GM19351 (cell line): ENCODE measurements at regions not wholly inside any gene's neighbourhood (a gene's known extent, or its start where the extent isn't known, plus 50 kb on each side); places are given as distances from the start of the nearest gene placed in this dataset.
"Not testable (repeated sequence)": the region's sequence is repeated elsewhere in the genome, so short reads cannot be mapped to it uniquely, and the experiment has no call there.

Source experiments
- ATAC-seq: cut with Tn5 transposase; IDR thresholded peaks from one replicate; pipeline ENCODE4 v1.9.1; 2021; ENCODE audit warnings: mild to moderate bottlenecking, moderate library complexity; ENCODE audit not compliant: unreplicated experiment

- no peak for ATAC-seq
Observed at GRCh38 chr3:68676136-68676535, 256.2 kb downstream of the TAFA4 start.

- ATAC-seq = no peak
Observed at GRCh38 chr3:68667346-68667745, 265.0 kb downstream of the TAFA4 start.

- no peak for ATAC-seq
Observed at GRCh38 chr3:68666429-68667136, 265.8 kb downstream of the TAFA4 start.

GRCh38 chr3:68664276-68664675, 268.1 kb downstream of the TAFA4 start:
- no peak for ATAC-seq

GRCh38 chr3:68662176-68662575, 270.2 kb downstream of the TAFA4 start:
- ATAC-seq = no peak

- not testable (repeated sequence) for ATAC-seq
Observed at GRCh38 chr3:68650657-68651056, 281.7 kb downstream of the TAFA4 start.

GRCh38 chr3:68648494-68648893, 283.9 kb downstream of the TAFA4 start:
- ATAC-seq = no peak

- no peak for ATAC-seq
Observed at GRCh38 chr3:68631850-68632545, 300.3 kb downstream of the TAFA4 start.

GRCh38 chr3:68620211-68620610, 312.1 kb downstream of the TAFA4 start:
- no peak for ATAC-seq

- ATAC-seq = no peak
Observed at GRCh38 chr3:68614087-68614486, 318.3 kb downstream of the TAFA4 start.

GRCh38 chr3:68571321-68571720, 361.0 kb downstream of the TAFA4 start:
- ATAC-seq = no peak

GRCh38 chr3:68560728-68561127, 371.6 kb downstream of the TAFA4 start:
- ATAC-seq = no peak

- no peak for ATAC-seq
Observed at GRCh38 chr3:68535782-68536181, 396.6 kb downstream of the TAFA4 start.

- ATAC-seq = no peak
Observed at GRCh38 chr3:68523330-68523729, 409.0 kb downstream of the TAFA4 start.

- no peak for ATAC-seq
Observed at GRCh38 chr3:68515237-68515636, 417.1 kb downstream of the TAFA4 start.

GRCh38 chr3:68504201-68504600, 428.1 kb downstream of the TAFA4 start:
- no peak for ATAC-seq

GRCh38 chr3:68485845-68486244, 446.5 kb downstream of the TAFA4 start:
- not testable (repeated sequence) for ATAC-seq

- no peak for ATAC-seq
Observed at GRCh38 chr3:68485051-68485450, 447.3 kb downstream of the TAFA4 start.

GRCh38 chr3:68483601-68484000, 448.7 kb downstream of the TAFA4 start:
- ATAC-seq = no peak

GRCh38 chr3:68483041-68483440, 449.3 kb downstream of the TAFA4 start:
- ATAC-seq = no peak

- no peak for ATAC-seq
Observed at GRCh38 chr3:68482565-68482964, 449.8 kb downstream of the TAFA4 start.

- ATAC-seq = no peak
Observed at GRCh38 chr3:68479779-68480178, 452.6 kb downstream of the TAFA4 start.
